GM10248 (cell line): ENCODE measurements at regions not wholly inside any gene's neighbourhood (a gene's known extent, or its start where the extent isn't known, plus 50 kb on each side); places are given as distances from the start of the nearest gene placed in this dataset.

Source experiments
- CTCF ChIA-PET: fragments of 300-600 bp; sonication (Branson Sonifier 250); formaldehyde crosslinking; extraction: SDS; loops from one replicate; lab custom pipeline; 2021; ENCODE audit warnings: antibody characterized with exemption; lab: Yijun Ruan, JAX
- POLR2A ChIA-PET: fragments of 350-650 bp; sonication (Branson Sonifier 250); formaldehyde crosslinking; extraction: SDS; loops from one replicate; lab custom pipeline; 2020; ENCODE audit warnings: antibody characterized with exemption; lab: Yijun Ruan, JAX
- DNase-seq: peaks from one replicate; pipeline ENCODE4 v3.0.0; 2012; ENCODE audit errors: extremely low spot score
- TF ChIP-seq, protein P1 (sequence below): IDR thresholded peaks from 2 replicates; pipeline ENCODE4 v1.5.1; 2012; ENCODE audit warnings: mild to moderate bottlenecking, low read depth; ENCODE audit errors: extremely low read depth, missing control alignments, control extremely low read depth

DNA sequence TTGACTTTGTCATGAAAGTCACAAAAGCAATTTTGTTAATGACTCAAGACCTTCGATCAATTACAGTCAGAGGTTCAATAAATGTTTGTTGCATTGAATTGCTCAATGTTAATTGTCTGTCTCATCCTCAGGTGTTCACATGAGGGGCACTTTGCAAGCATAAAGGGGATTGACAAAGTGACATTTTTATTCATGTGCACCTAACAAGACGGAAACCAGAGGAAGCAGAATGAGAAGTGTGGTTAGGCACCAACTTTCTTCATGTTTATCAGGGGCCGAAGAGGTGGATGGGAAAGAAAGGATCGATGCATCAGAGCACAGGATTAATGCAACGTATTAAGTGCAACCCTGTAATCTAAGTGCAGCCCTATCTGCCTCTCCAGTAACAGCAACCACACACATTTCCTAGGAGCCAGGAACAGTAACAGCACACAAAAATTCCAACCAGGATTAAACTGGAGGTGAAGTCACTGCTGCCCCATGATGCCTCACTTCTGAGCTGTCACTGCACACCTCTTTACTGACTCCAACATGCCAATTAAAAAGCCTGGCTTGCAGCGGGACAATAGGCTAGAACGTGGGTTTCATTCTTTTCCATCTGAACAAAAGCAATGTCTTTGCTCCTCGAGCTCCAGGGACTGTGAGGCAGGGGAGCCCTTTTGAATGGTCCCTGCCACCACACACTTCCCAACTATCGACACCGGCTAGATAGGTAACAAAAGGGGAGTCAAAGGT, 262.7 kb downstream of the CD83 start:
- ChIA-PET POLR2A (no interaction called here), CTCF (no interaction called here)
- TF ChIP-seq, protein P1, sequence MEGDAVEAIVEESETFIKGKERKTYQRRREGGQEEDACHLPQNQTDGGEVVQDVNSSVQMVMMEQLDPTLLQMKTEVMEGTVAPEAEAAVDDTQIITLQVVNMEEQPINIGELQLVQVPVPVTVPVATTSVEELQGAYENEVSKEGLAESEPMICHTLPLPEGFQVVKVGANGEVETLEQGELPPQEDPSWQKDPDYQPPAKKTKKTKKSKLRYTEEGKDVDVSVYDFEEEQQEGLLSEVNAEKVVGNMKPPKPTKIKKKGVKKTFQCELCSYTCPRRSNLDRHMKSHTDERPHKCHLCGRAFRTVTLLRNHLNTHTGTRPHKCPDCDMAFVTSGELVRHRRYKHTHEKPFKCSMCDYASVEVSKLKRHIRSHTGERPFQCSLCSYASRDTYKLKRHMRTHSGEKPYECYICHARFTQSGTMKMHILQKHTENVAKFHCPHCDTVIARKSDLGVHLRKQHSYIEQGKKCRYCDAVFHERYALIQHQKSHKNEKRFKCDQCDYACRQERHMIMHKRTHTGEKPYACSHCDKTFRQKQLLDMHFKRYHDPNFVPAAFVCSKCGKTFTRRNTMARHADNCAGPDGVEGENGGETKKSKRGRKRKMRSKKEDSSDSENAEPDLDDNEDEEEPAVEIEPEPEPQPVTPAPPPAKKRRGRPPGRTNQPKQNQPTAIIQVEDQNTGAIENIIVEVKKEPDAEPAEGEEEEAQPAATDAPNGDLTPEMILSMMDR, result no peak
- no peak for DNase-seq

DNA sequence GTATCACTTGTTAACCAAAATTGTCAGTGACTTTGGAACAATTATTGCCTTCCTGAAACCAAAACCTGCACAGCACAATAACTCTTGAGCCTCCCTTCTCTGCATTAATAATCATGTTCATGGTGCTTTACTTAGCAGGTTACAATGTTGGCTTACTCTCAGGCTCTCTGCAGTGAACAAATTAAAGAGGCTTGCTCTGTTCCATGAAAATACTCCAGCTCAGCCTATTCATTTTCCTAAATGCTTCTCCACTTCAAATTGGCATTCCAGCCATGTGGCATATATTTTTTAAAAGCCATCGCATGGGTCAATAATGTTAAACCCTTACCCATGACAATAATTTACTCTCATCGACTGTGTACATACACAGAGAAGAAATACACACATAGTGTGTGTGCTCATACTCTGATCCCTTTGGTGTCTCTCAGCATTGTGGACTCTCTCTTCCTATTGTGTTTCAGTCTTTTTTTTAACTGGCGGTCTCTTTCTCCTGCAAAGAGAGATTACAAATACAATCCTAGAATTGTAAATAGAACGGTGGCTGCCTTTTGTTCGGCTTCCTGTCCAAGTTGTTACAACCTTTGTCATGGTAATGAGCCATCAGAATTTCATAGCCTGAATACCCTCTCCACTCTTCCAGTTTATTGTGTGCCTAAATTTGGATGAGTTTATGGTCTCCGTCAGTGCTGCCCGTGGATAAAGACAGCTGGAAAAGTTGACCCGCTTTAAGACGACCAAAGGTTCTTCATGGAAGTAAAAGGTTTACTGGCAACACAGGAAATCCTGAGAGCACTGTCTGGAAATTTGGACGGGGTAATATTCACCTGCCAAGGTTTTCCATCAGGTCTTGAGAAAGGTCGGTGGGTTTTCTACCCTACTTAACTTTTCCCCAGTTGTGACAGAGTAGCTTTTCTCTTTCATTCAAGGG, 263.6 kb downstream of the CD83 start:
- CTCF ChIA-PET, result interaction anchor here (0.8 kb wide), 1 partner anchor 13 kb away, joined by 3 read pairs; no protein-coding TSS in a partner anchor
- POLR2A ChIA-PET, result no interaction called here
- no peak for DNase-seq
- TF ChIP-seq, protein P1, result no peak

DNA sequence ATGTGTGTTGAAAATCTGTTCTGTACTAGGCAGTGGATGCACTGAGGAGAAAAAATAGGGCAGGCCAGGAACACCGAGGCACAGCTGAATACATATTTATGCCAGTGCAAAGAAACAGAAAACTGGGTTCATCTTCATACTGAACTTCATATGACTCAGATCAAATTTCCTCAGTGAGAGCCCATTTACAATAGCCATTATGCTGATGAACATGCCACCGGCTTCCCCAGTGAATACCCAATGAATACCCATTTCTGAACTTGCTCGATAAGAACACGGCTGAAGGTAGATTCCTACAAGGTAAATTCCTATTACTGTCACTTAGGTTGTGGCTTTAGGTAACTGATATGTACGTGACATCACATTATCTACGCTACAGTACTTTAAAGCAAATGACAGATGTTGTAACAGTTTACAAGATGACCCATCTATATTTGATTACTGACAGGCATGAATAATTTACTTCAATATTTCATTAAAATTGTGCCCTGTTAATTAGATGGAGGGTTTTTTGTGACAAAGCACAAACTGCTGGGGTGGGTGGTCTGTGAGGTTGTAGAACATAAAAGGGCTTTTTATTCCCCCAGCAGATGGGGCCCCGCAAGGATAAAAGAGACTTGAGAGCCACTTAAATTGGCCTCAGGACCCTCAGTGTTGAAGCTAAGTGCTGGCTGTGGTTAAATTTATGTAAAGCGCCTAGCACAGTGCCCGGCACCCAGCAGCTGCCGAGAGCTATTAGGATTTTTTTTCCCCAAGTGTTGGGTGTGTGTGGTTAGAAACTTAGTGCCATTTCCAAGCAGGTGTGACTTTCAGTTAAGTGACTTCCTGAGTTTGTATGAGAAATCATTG, 264.5 kb downstream of the CD83 start:
- CTCF ChIA-PET, result interaction anchor here (0.8 kb wide), 1 partner anchor 14 kb away, joined by 3 read pairs; no protein-coding TSS in a partner anchor
- no peak for DNase-seq
- POLR2A ChIA-PET, result no interaction called here
- TF ChIP-seq, protein P1, result no peak

DNA sequence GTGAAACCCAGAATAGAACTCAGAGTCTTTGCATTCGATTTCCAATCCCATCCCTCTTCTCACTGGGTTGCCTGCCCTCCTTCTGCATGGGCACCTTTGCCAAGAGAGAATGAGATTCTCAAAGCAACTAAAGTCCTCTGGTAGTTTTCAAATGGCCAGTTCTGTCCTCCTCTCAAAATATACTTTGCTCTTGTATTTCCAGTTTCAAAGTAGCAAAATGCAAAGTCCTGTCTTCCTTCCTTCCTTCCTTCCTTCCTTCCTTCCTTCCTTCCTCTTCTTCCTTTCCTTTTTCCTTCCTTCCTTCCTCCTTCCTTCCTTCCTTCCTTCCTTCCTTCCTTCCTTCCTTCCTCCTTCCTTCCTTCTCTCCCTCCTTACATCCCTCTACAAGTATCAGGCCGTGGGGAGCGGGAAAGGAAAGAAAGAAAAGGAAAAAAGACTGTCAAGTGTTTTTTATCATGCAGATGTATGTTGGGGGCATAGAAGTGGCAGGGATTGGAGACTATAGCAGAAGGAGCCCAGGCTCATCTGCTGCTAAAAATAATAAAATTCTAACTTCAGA, 265.2 kb downstream of the CD83 start:
- ChIA-PET POLR2A (no interaction called here), CTCF (no interaction called here)

DNA sequence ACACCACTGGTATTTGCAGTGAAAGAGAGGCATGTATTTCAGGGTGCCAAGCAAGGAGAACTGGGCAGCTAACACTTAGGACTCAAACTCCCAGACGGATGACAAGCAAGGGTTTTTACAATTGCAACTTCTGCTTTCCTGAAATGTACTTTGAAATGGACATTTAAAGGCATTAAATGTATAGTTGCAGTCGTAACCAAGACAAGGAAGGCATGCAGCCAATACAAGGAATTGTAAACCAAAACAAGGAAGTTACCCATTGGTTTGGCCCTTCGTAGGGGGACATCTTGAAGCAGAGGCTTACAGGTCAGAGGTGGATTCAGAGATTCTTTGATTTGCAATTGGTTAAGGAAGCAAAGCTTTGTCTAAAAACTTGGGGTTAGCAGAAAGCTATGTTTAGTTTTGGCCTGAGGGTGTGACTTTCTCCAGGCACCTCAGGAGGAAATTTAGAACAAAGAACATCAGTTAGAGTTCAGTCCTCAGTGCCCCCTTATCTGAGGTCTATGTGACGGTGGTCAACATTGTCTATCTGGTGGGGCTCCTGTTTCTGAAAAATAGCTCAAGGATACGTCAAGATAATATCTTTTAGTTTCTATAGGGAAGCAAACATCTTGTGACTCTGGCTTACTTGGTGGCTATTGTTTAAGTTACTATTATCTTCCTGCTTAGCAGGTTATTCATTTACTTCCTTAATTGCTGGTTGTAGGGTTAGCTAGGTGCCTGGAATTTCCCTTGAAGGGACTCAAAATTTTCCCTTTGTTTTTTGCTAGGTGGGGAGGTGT, 266.0 kb downstream of the CD83 start:
- no peak for DNase-seq
- CTCF ChIA-PET, result no interaction called here
- POLR2A ChIA-PET, result no interaction called here

More for the DNA sequence above, 265.2 kb downstream of the CD83 start:
- TF ChIP-seq, protein P1, result no peak
- DNase-seq, result no peak

More for the DNA sequence above, 266.0 kb downstream of the CD83 start:
- TF ChIP-seq, protein P1, result no peak
